Prostate gland (tissue), 2 donors: ENCODE measurements at regions not wholly inside any gene's neighbourhood (a gene's known extent, or its start where the extent isn't known, plus 50 kb on each side); places are given as distances from the start of the nearest gene placed in this dataset.

ENCODE experiments used
- POLR2AphosphoS5 ChIP-seq: sonication (generic); formaldehyde crosslinking; IDR thresholded peaks from one replicate; pipeline ENCODE4 v1.6.1; 2017; ENCODE audit warnings: antibody characterized with exemption
- TF ChIP-seq, protein P1 (sequence below), 4 experiments: fragments of 200-600 bp in 2 of 4; fragments of 450-650 bp in 2 of 4; sonication (generic) in 2 of 4; IDR thresholded peaks; 1 replicate in 3 of 4; 2 replicates in 1 of 4; pipeline ENCODE4 v1.5.1; 2016 to 2019; ENCODE audit warnings: antibody characterized with exemption in 4 of 4, mild to moderate bottlenecking in 2 of 4, moderate library complexity in 2 of 4

DNA sequence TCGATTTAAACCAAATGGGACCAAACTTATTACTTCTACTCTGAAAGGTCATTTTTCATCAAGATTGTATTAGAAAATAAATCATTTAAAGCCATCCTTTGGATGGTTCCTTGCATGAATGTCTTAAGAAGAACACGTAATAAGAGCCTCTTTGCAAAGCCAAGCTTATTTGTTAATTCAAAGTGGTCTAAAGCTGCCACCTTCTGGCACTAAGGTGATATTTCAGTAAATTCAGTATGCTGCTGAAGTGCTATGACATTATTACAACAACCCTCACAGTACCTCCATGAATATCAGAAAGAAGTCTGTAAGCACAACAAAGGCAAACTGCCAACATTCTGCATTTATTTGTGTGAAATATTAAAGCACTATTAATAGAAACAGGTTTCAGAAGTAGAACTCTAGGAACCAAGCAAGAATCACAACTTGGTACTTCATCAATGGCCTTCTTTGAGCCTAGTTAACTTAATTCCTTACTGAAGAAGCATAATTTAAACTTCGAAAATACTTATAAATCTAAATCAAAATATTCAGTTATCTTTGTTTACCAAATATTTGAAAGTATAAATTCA, 53.1 kb upstream of the TYRP1 start:
- no peak for TF ChIP-seq POLR2AphosphoS5
- TF ChIP-seq, protein P1, sequence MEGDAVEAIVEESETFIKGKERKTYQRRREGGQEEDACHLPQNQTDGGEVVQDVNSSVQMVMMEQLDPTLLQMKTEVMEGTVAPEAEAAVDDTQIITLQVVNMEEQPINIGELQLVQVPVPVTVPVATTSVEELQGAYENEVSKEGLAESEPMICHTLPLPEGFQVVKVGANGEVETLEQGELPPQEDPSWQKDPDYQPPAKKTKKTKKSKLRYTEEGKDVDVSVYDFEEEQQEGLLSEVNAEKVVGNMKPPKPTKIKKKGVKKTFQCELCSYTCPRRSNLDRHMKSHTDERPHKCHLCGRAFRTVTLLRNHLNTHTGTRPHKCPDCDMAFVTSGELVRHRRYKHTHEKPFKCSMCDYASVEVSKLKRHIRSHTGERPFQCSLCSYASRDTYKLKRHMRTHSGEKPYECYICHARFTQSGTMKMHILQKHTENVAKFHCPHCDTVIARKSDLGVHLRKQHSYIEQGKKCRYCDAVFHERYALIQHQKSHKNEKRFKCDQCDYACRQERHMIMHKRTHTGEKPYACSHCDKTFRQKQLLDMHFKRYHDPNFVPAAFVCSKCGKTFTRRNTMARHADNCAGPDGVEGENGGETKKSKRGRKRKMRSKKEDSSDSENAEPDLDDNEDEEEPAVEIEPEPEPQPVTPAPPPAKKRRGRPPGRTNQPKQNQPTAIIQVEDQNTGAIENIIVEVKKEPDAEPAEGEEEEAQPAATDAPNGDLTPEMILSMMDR (IDR thresholded peaks at IDR 0.05): peak in 2 of 4 experiments; percentile 19 to 33
